Right lobe of liver (tissue), 6 donors: ENCODE measurements at regions not wholly inside any gene's neighbourhood (a gene's known extent, or its start where the extent isn't known, plus 50 kb on each side); places are given as distances from the start of the nearest gene placed in this dataset.

ENCODE experiments used
- ATAC-seq, 4 donors: fragments of 200-7000 bp; cut with Tn5 transposase; one replicate each; pipeline ENCODE4 v1.9.1; 2020; ENCODE audit warnings: mild to moderate bottlenecking in 4 of 4, moderate library complexity in 4 of 4
- DNase-seq, 3 donors: peaks; one replicate each; pipeline ENCODE4 v3.0.0-alpha.2; 2020
- H3K27ac ChIP-seq, 3 donors: fragments of 200-600 bp; one replicate each; pipeline ENCODE4 v1.8.0; 2022
- H3K27me3 ChIP-seq, 2 donors: fragments of 200-600 bp; one replicate each; pipeline ENCODE4 v1.8.0; 2022
- H3K36me3 ChIP-seq, 4 donors: fragments of 200-600 bp; sonication (generic) in 1 of 4; one replicate each; pipeline versions ENCODE4 v1.5.1 to v1.8.0; 2017 to 2022; ENCODE audit warnings: control low read depth in 1 of 4
- H3K4me1 ChIP-seq, 4 donors: fragments of 200-600 bp; sonication (generic) in 1 of 4; one replicate each; pipeline versions ENCODE4 v1.5.1 to v1.8.0; 2017 to 2022; ENCODE audit warnings: control low read depth in 1 of 4
- H3K4me3 ChIP-seq, 3 donors: fragments of 200-600 bp; one replicate each; pipeline ENCODE4 v1.8.0; 2022
- H3K9me3 ChIP-seq, 4 donors: fragments of 200-600 bp; sonication (generic) in 1 of 4; one replicate each; pipeline versions ENCODE4 v1.5.1 to v1.8.0; 2017 to 2022; ENCODE audit warnings: control low read depth in 1 of 4
- POLR2A ChIP-seq: fragments of 450-650 bp; IDR thresholded peaks from one replicate; pipeline ENCODE4 v1.6.1; 2017; ENCODE audit warnings: antibody characterized with exemption, mild to moderate bottlenecking
- WGBS: methylation state at CpG from one replicate; pipeline ENCODE4 v1.1.6; 2018; ENCODE audit warnings: low coverage, low lambda C conversion rate; ENCODE audit not compliant: insufficient coverage; ENCODE audit errors: missing lambda C conversion rate; 5-methylcytosine and 5-hydroxymethylcytosine counted together
- intact Hi-C, 2 donors: fragments of 100-400 bp; cut with DNase I; formaldehyde crosslinking; loops; one replicate each; pipeline versions ENCODE4 v1.11.2 to v1.14.1; 2022
- TF ChIP-seq, protein P1 (sequence below), 4 donors: fragments of 200-600 bp in 3 of 4; fragments of 450-650 bp in 1 of 4; IDR thresholded peaks; one replicate each; pipeline versions ENCODE4 v1.5.1 to v1.8.0; 2016 to 2022; ENCODE audit warnings: antibody characterized with exemption in 4 of 4, mild to moderate bottlenecking in 2 of 4
- donor health status: DM: no; HTN: yes; CAD: no.
- donor health status: DM: no; HTN: no; CAD: no.
- donor health status: DM: no; HTN: no; CAD: no.
- donor health status: DM: no; HTN: yes; CAD: no.
- donor health status: DM: no; HTN: yes; CAD: no.

DNA sequence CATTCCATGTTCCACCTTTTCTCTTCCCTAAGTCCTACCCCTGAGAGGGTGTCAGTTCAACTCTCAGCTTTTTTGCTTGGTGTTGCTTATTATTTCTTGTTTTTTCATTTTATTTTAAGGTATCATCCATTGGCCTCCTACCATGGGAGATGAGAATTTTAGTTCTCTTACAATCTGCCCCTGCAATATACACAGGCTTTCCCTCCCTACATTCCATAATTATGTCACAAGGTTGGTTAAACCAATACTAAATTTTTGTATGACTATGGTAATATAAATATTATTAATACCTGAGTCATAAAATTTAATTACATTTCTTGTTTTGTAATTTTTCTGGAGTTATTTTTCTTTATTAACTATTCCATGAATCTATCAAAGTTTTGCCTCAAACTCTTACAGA is 216.2 kb downstream of the SNX19 start:
- no peak for DNase-seq
- intact Hi-C loops: no loop called here

DNA sequence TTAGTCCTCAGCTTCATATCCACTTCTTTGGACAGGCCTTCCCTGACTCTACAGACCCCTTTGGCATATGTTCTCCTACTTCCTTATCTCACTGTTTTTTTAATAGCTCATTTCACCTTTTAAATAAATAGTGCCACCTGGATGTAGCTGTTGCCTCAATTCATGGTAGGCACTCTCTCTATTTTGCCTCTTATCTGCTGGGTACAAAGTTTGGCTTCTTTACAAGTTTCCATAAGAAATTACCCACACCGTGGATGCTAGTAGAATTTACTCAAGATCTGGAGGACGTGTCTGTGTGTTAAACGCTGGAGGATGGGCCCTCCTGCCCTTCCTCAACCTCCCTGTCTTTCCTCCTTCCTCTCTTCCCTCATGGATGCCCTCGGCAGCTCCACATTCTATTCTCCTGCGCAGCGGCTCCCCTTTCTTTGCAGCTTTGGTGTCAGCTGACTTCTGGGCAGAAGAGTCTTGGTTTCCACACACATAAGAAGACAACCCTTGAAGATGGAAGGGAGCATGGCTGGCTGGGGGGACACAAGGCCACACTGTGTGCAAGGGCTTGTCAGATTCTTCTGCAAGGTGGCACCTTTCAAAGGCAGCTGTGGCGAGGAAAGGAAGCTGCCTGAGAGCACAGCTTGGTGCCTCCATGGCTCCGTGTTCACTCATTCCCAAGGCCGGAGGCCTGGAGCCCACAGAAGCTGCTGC is 212.6 kb downstream of the SNX19 start:
- no peak for TF ChIP-seq POLR2A
- TF ChIP-seq, protein P1, sequence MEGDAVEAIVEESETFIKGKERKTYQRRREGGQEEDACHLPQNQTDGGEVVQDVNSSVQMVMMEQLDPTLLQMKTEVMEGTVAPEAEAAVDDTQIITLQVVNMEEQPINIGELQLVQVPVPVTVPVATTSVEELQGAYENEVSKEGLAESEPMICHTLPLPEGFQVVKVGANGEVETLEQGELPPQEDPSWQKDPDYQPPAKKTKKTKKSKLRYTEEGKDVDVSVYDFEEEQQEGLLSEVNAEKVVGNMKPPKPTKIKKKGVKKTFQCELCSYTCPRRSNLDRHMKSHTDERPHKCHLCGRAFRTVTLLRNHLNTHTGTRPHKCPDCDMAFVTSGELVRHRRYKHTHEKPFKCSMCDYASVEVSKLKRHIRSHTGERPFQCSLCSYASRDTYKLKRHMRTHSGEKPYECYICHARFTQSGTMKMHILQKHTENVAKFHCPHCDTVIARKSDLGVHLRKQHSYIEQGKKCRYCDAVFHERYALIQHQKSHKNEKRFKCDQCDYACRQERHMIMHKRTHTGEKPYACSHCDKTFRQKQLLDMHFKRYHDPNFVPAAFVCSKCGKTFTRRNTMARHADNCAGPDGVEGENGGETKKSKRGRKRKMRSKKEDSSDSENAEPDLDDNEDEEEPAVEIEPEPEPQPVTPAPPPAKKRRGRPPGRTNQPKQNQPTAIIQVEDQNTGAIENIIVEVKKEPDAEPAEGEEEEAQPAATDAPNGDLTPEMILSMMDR (IDR thresholded peaks at IDR 0.05): no peak
- Histone ChIP-seq H3K4me1 (no peaks in the 10 kb centered on the region), H3K9me3 (no peaks in the 10 kb centered on the region), H3K4me3 (no peak overlapping the region), H3K36me3 (no peaks in the 10 kb centered on the region), H3K27ac (no peak overlapping the region), H3K27me3 (no peaks in the 10 kb centered on the region)
- 72% methylated on average over 8 of the region's 9 CpGs for WGBS
- ATAC-seq: no peak
- no peak for DNase-seq
- intact Hi-C loops: no loop called here

More for the DNA sequence above, 216.2 kb downstream of the SNX19 start:
- no peak for ATAC-seq
- Histone ChIP-seq H3K4me1 (no peaks in the 10 kb centered on the region), H3K27me3 (no peaks in the 10 kb centered on the region), H3K9me3 (no peaks in the 10 kb centered on the region), H3K4me3 (no peak overlapping the region), H3K36me3 (no peaks in the 10 kb centered on the region), H3K27ac (no peak overlapping the region)
- TF ChIP-seq, protein P1 (IDR thresholded peaks at IDR 0.05): no peak
- no peak for TF ChIP-seq POLR2A

DNA sequence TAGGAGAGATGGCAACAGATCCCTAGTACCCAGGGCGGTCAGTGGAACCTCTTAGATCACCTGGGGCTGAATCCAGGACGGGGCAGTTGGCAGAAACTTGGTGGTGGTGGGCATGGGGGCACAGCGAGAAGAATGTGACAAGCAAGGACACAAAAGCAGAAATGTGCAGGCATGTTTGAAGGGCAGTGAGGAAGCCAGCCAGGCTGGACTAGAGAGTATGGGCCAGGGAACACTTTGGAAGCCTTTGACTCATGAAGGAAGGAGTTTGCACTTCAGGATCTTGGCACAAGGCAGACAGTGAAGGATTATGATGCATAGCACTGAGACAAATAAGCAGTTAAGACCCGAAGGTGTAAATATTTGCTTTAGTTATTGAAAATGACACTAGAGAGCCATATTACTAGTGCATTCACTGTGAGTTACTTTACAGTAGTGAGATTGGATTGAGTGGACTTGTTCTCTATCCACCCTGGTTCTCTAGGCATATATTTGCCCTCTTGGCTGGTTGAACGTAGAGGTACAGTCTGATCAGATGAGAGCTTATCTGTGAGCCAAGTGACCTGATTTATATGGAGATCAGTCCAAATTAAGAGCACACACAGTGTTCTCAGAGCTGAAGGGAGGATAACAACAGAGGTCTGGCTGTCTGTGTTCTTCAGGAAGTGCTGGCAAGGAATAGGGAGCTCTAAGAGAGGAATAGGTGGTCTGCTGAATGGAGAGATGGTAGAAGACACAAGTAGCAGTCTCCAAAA is 210.4 kb downstream of the SNX19 start:
- intact Hi-C loops: no loop called here
- H3K9me3 ChIP-seq: no peaks in the 10 kb centered on the region
- no peak for ATAC-seq

DNA sequence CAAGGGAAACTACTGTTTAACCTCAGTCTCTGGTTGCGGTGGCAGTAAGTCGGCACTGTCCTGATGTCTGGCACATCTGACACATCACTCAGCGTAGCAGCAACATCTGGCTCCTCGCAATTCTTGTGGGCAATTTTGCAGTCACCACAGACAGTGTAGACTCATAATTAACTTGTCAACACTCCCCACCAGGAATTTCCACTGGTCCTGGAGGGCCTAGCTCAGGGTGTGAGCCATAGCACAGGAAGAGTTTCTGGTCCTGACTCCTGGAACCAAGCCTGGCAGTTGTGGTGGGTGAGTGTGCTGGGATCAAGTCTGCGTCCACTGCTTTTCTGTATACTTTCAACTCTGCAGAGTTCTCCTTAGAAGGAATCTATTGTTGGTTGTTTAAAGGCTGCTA is 209.7 kb downstream of the SNX19 start:
- no peak for ATAC-seq
- TF ChIP-seq, protein P1 (IDR thresholded peaks at IDR 0.05): no peak
- TF ChIP-seq POLR2A: no peak
- H3K27ac ChIP-seq: no peak overlapping the region
- 65% methylated on average over 4 of the region's 5 CpGs for WGBS
- no peaks in the 10 kb centered on the region for H3K27me3 ChIP-seq
- intact Hi-C loops: no loop called here
- H3K36me3 ChIP-seq: no peaks in the 10 kb centered on the region
- no peaks in the 10 kb centered on the region for H3K4me1 ChIP-seq
- DNase-seq: no peak
- H3K9me3 ChIP-seq: no peaks in the 10 kb centered on the region
- no peak overlapping the region for H3K4me3 ChIP-seq

More for the DNA sequence above, 210.4 kb downstream of the SNX19 start:
- no peak for DNase-seq
- TF ChIP-seq, protein P1 (IDR thresholded peaks at IDR 0.05): no peak
- no peak for TF ChIP-seq POLR2A
- Histone ChIP-seq H3K27me3 (no peaks in the 10 kb centered on the region), H3K27ac (no peak overlapping the region), H3K4me3 (no peak overlapping the region), H3K36me3 (no peaks in the 10 kb centered on the region), H3K4me1 (no peaks in the 10 kb centered on the region)
- WGBS: 27% methylated on average over 5 of the region's 5 CpGs
